Activated CD8-positive, alpha-beta T cell treated with anti-CD3 and anti-CD28 coated beads for 36 hours (primary cell): ENCODE measurements at regions not wholly inside any gene's neighbourhood (a gene's known extent, or its start where the extent isn't known, plus 50 kb on each side); places are given as distances from the start of the nearest gene placed in this dataset.

Experiments used
- ATAC-seq: fragments of 200-7000 bp; cut with Tn5 transposase; one replicate; pipeline ENCODE4 v1.10.0; 2021; ENCODE audit warnings: mild to moderate bottlenecking, moderate library complexity
- CTCF ChIA-PET: fragments of 350-600 bp; sonication (Branson Sonifier 250); formaldehyde crosslinking; loops from one replicate; lab custom pipeline; 2021; ENCODE audit warnings: antibody characterized with exemption; lab: Charles Lee
- POLR2A ChIA-PET: fragments of 350-600 bp; sonication (Branson Sonifier 250); formaldehyde crosslinking; loops from one replicate; lab custom pipeline; 2021; ENCODE audit warnings: antibody characterized with exemption; lab: Charles Lee
- DNase-seq: peaks from one replicate; pipeline ENCODE4 v3.0.0-alpha.2; 2020
- H3K27ac Mint-ChIP-seq: one replicate; pipeline ENCODE4 v1.8.0; 2021; ENCODE audit warnings: mild to moderate bottlenecking, mixed read lengths
- H3K27me3 Mint-ChIP-seq: one replicate; pipeline ENCODE4 v1.8.0; 2021; ENCODE audit warnings: mixed read lengths
- H3K36me3 Mint-ChIP-seq: one replicate; pipeline ENCODE4 v1.8.0; 2021; ENCODE audit warnings: low read depth, mixed read lengths
- H3K4me1 Mint-ChIP-seq: one replicate; pipeline ENCODE4 v1.8.0; 2021; ENCODE audit warnings: low read depth, mixed read lengths
- H3K4me3 Mint-ChIP-seq: one replicate; pipeline ENCODE4 v1.8.0; 2021; ENCODE audit warnings: mild to moderate bottlenecking, moderate library complexity, mixed read lengths
- H3K9me3 Mint-ChIP-seq: one replicate; pipeline ENCODE4 v1.8.0; 2021; ENCODE audit warnings: mixed read lengths
- intact Hi-C: fragments of 100-400 bp; cut with micrococcal nuclease; formaldehyde crosslinking; loops from one replicate; pipeline ENCODE4 v1.10.0; 2022
- TF ChIP-seq, protein P1 (sequence below): fragments of 200-600 bp; IDR thresholded peaks from one replicate; pipeline ENCODE4 v1.8.0; 2022; ENCODE audit warnings: antibody characterized with exemption, mild to moderate bottlenecking

DNA sequence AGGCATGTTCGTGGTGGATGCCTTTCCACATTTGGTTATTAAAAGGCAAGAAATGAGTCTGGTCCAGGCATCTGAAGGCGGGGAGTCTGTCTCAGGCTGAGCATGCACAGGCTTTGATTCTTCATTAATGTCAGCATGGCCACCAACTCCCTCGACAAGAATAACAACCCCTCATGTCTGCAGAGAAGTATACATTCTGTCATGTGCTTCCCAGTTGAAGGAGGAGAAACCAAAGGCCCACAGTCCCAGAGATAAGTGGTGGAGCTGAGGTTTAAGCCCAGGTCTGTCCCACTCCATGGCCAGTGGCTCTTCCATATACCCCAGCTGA, 61.6 kb upstream of the LAPTM5 start:
- Mint-ChIP-seq H3K4me3 (no peak overlapping the region), H3K36me3 (no peaks in the 10 kb centered on the region), H3K27me3 (peaks cover 44% of the 10 kb centered on the region), H3K27ac (no peak overlapping the region), H3K9me3 (no peaks in the 10 kb centered on the region), H3K4me1 (peaks cover 14% of the 10 kb centered on the region)
- POLR2A ChIA-PET: no interaction called here
- intact Hi-C loops: no loop called here
- TF ChIP-seq, protein P1, sequence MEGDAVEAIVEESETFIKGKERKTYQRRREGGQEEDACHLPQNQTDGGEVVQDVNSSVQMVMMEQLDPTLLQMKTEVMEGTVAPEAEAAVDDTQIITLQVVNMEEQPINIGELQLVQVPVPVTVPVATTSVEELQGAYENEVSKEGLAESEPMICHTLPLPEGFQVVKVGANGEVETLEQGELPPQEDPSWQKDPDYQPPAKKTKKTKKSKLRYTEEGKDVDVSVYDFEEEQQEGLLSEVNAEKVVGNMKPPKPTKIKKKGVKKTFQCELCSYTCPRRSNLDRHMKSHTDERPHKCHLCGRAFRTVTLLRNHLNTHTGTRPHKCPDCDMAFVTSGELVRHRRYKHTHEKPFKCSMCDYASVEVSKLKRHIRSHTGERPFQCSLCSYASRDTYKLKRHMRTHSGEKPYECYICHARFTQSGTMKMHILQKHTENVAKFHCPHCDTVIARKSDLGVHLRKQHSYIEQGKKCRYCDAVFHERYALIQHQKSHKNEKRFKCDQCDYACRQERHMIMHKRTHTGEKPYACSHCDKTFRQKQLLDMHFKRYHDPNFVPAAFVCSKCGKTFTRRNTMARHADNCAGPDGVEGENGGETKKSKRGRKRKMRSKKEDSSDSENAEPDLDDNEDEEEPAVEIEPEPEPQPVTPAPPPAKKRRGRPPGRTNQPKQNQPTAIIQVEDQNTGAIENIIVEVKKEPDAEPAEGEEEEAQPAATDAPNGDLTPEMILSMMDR: no peak
- CTCF ChIA-PET: interaction anchor here (6.7 kb wide), 1 partner anchor 17 kb away, joined by 34 read pairs; no protein-coding TSS in a partner anchor
- ATAC-seq (no peak), DNase-seq (no peak)

DNA sequence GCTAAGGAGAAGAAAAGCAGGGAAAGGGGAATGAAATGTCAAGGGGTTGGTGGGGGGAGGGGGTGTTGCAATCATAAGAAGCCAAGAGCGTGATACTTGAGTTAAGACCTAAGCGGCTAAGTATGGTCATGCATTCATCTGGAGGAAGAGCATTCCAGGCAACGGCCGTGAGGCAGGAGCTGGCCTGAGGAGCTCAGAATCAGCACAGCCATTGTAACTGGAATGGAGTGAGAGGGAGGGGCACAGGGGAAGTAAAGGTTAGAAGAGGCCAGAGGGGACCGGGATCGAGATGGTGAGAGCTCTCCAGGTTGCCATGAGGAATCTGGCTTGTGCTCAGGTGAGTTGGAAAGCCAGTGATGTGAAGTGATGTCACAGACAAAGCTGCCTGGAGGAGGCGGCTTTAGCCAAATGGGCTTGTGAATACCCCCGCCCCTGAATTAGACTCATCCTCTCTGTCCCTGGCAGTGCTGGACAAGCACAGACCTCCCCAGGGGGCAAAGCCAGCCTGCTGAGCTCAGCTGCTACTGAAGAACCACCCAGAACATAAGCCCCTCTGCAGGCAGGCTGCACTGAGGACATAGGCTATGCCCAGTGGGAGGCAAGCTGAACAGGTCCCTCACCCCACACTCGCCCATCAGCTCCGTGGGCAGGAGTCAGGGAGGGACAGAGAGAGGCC, 61.1 kb upstream of the LAPTM5 start:
- CTCF ChIA-PET: interaction anchor here (6.7 kb wide), 1 partner anchor 16 kb away, joined by 34 read pairs; no protein-coding TSS in a partner anchor

DNA sequence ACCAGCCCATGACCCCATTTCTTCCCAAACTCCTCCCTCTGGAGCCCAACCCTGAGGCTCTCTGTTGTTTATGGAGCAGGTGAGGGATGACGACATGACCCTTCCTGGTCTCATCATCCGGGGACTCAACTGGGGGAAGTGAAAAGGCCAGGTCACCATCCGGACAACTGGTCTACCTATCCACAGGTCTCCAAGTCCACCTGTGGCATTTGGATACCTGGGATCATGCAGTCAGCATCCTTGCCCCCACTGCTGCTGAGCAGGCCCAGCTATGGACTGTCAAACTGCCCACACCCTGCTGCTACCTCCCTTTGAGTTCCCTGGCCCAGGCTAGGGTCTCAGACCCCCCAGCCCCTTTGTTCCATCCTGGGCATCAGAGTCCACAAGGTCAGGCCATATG, 60.0 kb upstream of the LAPTM5 start:
- Mint-ChIP-seq H3K27me3 (peaks cover 36% of the 10 kb centered on the region), H3K9me3 (no peaks in the 10 kb centered on the region), H3K4me1 (no peaks in the 10 kb centered on the region), H3K4me3 (no peak overlapping the region), H3K36me3 (no peaks in the 10 kb centered on the region), H3K27ac (no peak overlapping the region)
- DNase-seq (no peak), ATAC-seq (no peak)
- ChIA-PET POLR2A (no interaction called here), CTCF (interaction anchor here (6.7 kb wide), 1 partner anchor 15 kb away, joined by 34 read pairs; no protein-coding TSS in a partner anchor)
- TF ChIP-seq, protein P1: no peak
- intact Hi-C loops: no loop called here

More for the DNA sequence above, 61.1 kb upstream of the LAPTM5 start:
- peaks cover 9% of the 10 kb centered on the region for H3K4me1 Mint-ChIP-seq
- TF ChIP-seq, protein P1: no peak
- no peaks in the 10 kb centered on the region for H3K36me3 Mint-ChIP-seq
- H3K27me3 Mint-ChIP-seq: peaks cover 39% of the 10 kb centered on the region
- no peak overlapping the region for H3K4me3 Mint-ChIP-seq
- POLR2A ChIA-PET: no interaction called here
- H3K27ac Mint-ChIP-seq: no peak overlapping the region
- no peak for ATAC-seq
- no peak for DNase-seq
- no peaks in the 10 kb centered on the region for H3K9me3 Mint-ChIP-seq
- intact Hi-C loops: no loop called here

DNA sequence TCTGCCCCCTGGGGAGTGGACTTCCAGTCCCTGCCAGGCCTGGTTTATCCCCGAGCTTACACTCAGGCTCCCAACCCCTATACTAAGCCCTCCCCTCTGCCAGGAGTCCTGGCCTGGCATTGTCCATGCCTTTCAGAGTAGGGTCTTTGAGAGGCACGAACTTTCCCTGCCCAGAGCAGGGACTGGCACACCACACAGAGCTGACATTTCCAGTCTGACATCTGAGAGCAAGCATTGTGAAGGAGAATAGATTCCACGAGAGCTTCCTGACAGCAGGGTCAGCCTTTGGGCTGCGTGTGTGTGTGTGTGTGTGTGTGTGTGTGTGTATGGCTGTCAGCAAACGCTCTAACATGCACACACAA, 59.5 kb upstream of the LAPTM5 start:
- DNase-seq (no peak), ATAC-seq (no peak)
- TF ChIP-seq, protein P1: no peak
- peaks cover 37% of the 10 kb centered on the region for H3K27me3 Mint-ChIP-seq
- no peak overlapping the region for H3K4me3 Mint-ChIP-seq
- ChIA-PET CTCF (interaction anchor here (6.7 kb wide), 1 partner anchor 15 kb away, joined by 34 read pairs; no protein-coding TSS in a partner anchor), POLR2A (no interaction called here)
- intact Hi-C loops: no loop called here
- H3K4me1 Mint-ChIP-seq: no peaks in the 10 kb centered on the region
- H3K36me3 Mint-ChIP-seq: no peaks in the 10 kb centered on the region
- no peak overlapping the region for H3K27ac Mint-ChIP-seq
- H3K9me3 Mint-ChIP-seq: no peaks in the 10 kb centered on the region

DNA sequence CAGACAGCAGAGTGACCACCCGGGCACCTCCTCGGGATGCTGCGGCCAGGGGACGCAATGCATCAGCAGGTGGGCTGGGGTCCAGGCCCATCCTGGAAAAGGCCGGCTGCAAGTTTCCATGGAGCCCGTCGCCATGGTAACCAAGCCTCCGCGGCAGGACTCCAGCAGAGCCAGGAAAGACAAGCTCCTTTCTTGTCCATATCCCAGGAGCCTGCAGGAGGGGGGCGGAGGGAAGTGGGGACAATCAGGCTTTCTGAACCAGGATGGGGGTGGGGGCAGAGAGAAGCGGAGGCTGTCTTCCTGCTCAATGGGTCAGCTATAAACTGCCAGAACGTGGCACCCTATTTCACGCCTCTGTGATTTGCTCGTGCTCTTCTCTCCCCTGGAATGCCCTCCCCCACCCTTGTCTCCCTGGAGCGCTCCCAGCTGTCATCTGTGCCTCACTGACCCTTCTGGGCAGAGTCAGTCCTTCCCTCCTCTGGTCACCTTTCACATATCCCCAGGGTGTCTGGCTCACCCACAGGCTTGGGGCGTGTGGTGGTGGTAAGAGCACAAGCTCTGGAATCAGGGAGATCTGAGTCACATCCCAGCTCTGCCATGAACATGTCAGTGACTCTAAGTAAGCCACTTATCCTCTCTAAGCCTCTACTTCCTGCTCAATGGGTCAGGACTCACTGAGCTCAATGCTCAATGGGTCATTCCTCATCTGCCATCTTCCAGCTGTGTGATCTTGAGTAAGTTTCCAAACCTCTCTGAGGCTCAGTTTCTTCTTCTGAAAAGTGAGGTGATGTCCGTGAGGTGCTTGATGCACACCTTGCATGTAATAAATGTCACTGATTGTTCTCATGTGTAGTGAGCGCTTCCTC, 58.9 kb upstream of the LAPTM5 start:
- CTCF ChIA-PET: interaction anchor here (0.6 to 6.7 kb wide), 2 partner anchors 14 to 194 kb away, joined by 3 to 34 read pairs; no protein-coding TSS in a partner anchor
- no peaks in the 10 kb centered on the region for H3K36me3 Mint-ChIP-seq
- no peaks in the 10 kb centered on the region for H3K4me1 Mint-ChIP-seq
- DNase-seq (no peak), ATAC-seq (no peak)
- H3K4me3 Mint-ChIP-seq: no peak overlapping the region
- intact Hi-C loops: no loop called here
- no peak overlapping the region for H3K27ac Mint-ChIP-seq
- peaks cover 38% of the 10 kb centered on the region for H3K27me3 Mint-ChIP-seq
- POLR2A ChIA-PET: no interaction called here
- TF ChIP-seq, protein P1: no peak
- H3K9me3 Mint-ChIP-seq: no peaks in the 10 kb centered on the region
